ENCODE measurements at regions not wholly inside any gene's neighbourhood (a gene's known extent, or its start where the extent isn't known, plus 50 kb on each side); places are given as distances from the start of the nearest gene placed in this dataset.

DNA sequence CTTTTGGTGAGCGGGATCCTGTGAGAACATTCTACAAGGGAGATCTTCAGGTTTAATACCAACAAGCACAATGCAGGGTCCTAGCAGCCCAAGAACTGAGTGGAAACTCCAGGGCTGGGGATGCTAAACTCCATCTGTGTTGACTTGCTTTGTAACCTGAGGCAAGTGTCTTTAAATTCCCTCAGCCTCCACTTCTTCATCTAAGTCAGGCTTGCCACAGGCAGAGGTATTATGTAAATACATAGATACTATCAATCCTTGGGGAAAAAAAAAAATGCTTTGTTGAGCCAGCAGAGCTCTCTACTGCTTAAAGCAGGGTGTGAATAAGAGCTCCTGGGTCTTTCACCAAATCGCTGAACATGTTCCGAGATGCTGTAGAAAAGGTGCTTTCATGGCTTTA lies 114.2 kb upstream of the PHACTR1 start:
- Histone ChIP-seq H3K27ac (ENCODE audit: low read depth, low read length) (no peak overlapping the region), H3K27me3 (ENCODE audit: control insufficient read depth, insufficient read depth, low read length, poor library complexity, severe bottlenecking) (no peaks in the 10 kb centered on the region), H3K36me3 (ENCODE audit: control insufficient read depth, insufficient read depth, low read length) (no peaks in the 10 kb centered on the region), H3K9ac (ENCODE audit: extremely low read depth, low read length, poor library complexity, severe bottlenecking) (no peak overlapping the region), H3K4me1 (ENCODE audit: control insufficient read depth, insufficient read depth, low read length) (peaks cover 5% of the 10 kb centered on the region), H3K4me3 (ENCODE audit: low read length) (no peak overlapping the region), H3K9me3 (ENCODE audit: control insufficient read depth, low read length) (no peaks in the 10 kb centered on the region)
- WGBS, 2 experiments (ENCODE audit: insufficient coverage in 1 of 2, insufficient read length in 1 of 2) = 89 to 95% methylated on average over 2 to 3 of the region's 3 CpGs
- no peaks in the 10 kb centered on the region for H3K36me3 Mint-ChIP-seq (ENCODE audit: low read depth)
- H3K4me1 Mint-ChIP-seq = peaks cover 7% of the 10 kb centered on the region
- no peaks in the 10 kb centered on the region for H3K9me3 Mint-ChIP-seq
- no peak overlapping the region for H3K27ac Mint-ChIP-seq
- no peak overlapping the region for H3K4me3 Mint-ChIP-seq
- TF ChIP-seq, protein P1, sequence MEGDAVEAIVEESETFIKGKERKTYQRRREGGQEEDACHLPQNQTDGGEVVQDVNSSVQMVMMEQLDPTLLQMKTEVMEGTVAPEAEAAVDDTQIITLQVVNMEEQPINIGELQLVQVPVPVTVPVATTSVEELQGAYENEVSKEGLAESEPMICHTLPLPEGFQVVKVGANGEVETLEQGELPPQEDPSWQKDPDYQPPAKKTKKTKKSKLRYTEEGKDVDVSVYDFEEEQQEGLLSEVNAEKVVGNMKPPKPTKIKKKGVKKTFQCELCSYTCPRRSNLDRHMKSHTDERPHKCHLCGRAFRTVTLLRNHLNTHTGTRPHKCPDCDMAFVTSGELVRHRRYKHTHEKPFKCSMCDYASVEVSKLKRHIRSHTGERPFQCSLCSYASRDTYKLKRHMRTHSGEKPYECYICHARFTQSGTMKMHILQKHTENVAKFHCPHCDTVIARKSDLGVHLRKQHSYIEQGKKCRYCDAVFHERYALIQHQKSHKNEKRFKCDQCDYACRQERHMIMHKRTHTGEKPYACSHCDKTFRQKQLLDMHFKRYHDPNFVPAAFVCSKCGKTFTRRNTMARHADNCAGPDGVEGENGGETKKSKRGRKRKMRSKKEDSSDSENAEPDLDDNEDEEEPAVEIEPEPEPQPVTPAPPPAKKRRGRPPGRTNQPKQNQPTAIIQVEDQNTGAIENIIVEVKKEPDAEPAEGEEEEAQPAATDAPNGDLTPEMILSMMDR (conservative IDR thresholded peaks at IDR 0.05) = no peak
- no peak for DNase-seq
- peaks cover 5% of the 10 kb centered on the region for H3K27me3 Mint-ChIP-seq (ENCODE audit: insufficient read depth)

DNA sequence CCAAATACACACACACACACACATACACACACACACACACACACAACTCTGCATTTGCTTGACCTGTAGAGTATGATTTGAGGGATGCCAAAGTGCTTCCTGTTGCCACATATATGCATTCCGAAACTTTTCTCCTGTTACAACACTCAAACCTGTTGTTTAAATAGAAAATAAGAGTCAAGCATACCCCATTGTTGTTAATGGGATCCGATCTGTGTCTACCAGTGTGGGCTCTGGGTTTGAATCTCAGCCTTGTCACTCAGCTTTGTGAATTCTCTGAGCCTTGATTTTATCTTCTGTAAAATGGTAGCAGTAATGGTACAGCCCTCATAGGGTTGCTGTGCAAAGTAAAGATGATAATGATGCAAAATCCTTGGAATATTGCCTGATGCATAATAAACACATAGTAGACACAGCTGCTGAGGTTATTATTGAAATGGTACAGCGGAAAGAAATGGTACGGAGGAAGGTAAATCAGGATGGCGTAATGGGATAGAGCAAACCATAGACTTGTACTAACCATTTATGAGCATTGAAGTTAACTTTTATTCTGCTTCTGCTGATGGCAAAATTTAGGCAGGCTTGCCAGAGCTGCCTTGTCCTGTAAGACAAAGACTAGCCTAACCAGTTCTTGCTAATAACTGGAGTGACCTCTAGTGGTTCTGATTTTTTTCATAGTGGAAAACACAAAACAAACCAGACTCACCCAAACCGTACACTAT lies 113.5 kb upstream of the PHACTR1 start:
- H3K9ac ChIP-seq (ENCODE audit: extremely low read depth, low read length, poor library complexity, severe bottlenecking) = no peak overlapping the region
- H3K4me1 ChIP-seq (ENCODE audit: control insufficient read depth, insufficient read depth, low read length) = peaks cover 5% of the 10 kb centered on the region
- H3K9me3 ChIP-seq (ENCODE audit: control insufficient read depth, low read length) = no peaks in the 10 kb centered on the region
- 90 to 100% methylated on average over 3 to 6 of the region's 6 CpGs for WGBS, 2 experiments (ENCODE audit: insufficient coverage in 1 of 2, insufficient read length in 1 of 2)
- H3K36me3 ChIP-seq (ENCODE audit: control insufficient read depth, insufficient read depth, low read length) = no peaks in the 10 kb centered on the region
- TF ChIP-seq, protein P1 (conservative IDR thresholded peaks at IDR 0.05) = peak; percentile 73
- H3K27ac Mint-ChIP-seq = no peak overlapping the region
- no peak overlapping the region for H3K4me3 Mint-ChIP-seq
- no peaks in the 10 kb centered on the region for H3K36me3 Mint-ChIP-seq (ENCODE audit: low read depth)
- H3K27ac ChIP-seq (ENCODE audit: low read depth, low read length) = no peak overlapping the region
- H3K4me1 Mint-ChIP-seq = peaks cover 7% of the 10 kb centered on the region
- H3K4me3 ChIP-seq (ENCODE audit: low read length) = no peak overlapping the region
- H3K27me3 ChIP-seq (ENCODE audit: control insufficient read depth, insufficient read depth, low read length, poor library complexity, severe bottlenecking) = no peaks in the 10 kb centered on the region
- H3K27me3 Mint-ChIP-seq (ENCODE audit: insufficient read depth) = peaks cover 5% of the 10 kb centered on the region
- H3K9me3 Mint-ChIP-seq = no peaks in the 10 kb centered on the region
- no peak for DNase-seq

DNA sequence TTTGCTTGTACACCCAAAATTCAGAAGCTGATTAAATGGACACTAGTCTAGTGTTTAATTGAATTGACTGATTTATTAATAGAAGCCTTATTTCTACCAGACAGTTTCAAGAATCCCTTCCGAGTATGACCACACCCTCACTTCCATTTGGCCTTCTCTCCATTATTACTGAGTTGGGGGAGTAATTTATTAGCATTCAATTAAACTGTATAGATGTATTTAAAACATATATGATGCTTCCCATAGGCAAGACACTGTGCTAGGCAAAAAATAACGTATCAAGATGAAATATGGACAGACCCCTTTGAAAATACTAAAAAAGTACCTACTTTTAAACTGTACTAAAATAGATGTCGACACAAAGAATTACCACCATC lies 112.9 kb upstream of the PHACTR1 start:
- H3K27me3 Mint-ChIP-seq (ENCODE audit: insufficient read depth) = peaks cover 5% of the 10 kb centered on the region
- Histone ChIP-seq H3K36me3 (ENCODE audit: control insufficient read depth, insufficient read depth, low read length) (no peaks in the 10 kb centered on the region), H3K9me3 (ENCODE audit: control insufficient read depth, low read length) (no peaks in the 10 kb centered on the region), H3K4me1 (ENCODE audit: control insufficient read depth, insufficient read depth, low read length) (peaks cover 5% of the 10 kb centered on the region), H3K9ac (ENCODE audit: extremely low read depth, low read length, poor library complexity, severe bottlenecking) (no peak overlapping the region), H3K27me3 (ENCODE audit: control insufficient read depth, insufficient read depth, low read length, poor library complexity, severe bottlenecking) (no peaks in the 10 kb centered on the region), H3K4me3 (ENCODE audit: low read length) (no peak overlapping the region), H3K27ac (ENCODE audit: low read depth, low read length) (no peak overlapping the region)
- TF ChIP-seq, protein P1 (conservative IDR thresholded peaks at IDR 0.05) = peak; percentile 39
- WGBS, 2 experiments (ENCODE audit: insufficient coverage in 1 of 2, insufficient read length in 1 of 2) = 57 to 67% methylated on average over 2 of the region's 3 CpGs
- no peaks in the 10 kb centered on the region for H3K36me3 Mint-ChIP-seq (ENCODE audit: low read depth)
- no peaks in the 10 kb centered on the region for H3K9me3 Mint-ChIP-seq
- no peak overlapping the region for H3K27ac Mint-ChIP-seq
- no peak overlapping the region for H3K4me3 Mint-ChIP-seq
- peaks cover 7% of the 10 kb centered on the region for H3K4me1 Mint-ChIP-seq
- DNase-seq = no peak
